ENCODE measurements at regions not wholly inside any gene's neighbourhood (a gene's known extent, or its start where the extent isn't known, plus 50 kb on each side); places are given as distances from the start of the nearest gene placed in this dataset.

- TF ChIP-seq YY1 (IDR thresholded peaks at IDR 0.05; ENCODE audit: low read depth) (no peak), ZBTB7A (IDR thresholded peaks at IDR 0.05; ENCODE audit: low read depth) (no peak), REST (IDR thresholded peaks at IDR 0.05; ENCODE audit: low read depth) (no peak), RAD21 (IDR thresholded peaks at IDR 0.05; ENCODE audit: low read depth) (no peak), EP300 (IDR thresholded peaks at IDR 0.05; ENCODE audit: borderline replicate concordance) (no peak), TAF1 (IDR thresholded peaks at IDR 0.05; ENCODE audit: low read depth) (no peak), CREB1 (IDR thresholded peaks at IDR 0.05; ENCODE audit: low read depth) (no peak), MAX (IDR thresholded peaks at IDR 0.05) (no peak)
- TF ChIP-seq, protein P1, sequence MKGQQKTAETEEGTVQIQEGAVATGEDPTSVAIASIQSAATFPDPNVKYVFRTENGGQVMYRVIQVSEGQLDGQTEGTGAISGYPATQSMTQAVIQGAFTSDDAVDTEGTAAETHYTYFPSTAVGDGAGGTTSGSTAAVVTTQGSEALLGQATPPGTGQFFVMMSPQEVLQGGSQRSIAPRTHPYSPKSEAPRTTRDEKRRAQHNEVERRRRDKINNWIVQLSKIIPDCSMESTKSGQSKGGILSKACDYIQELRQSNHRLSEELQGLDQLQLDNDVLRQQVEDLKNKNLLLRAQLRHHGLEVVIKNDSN (IDR thresholded peaks at IDR 0.05): no peak
Observed at GRCh38 chr15:46616033-46616432, 981.2 kb downstream of the SQOR start.
